ENCODE measurements at regions not wholly inside any gene's neighbourhood (a gene's known extent, or its start where the extent isn't known, plus 50 kb on each side); places are given as distances from the start of the nearest gene placed in this dataset.
A peak's percentile ranks its signal among the peaks of the same experiment; 100 is the strongest.
"Not testable (repeated sequence)": the region's sequence is repeated elsewhere in the genome, so short reads cannot be mapped to it uniquely, and the experiment has no call there.

DNA sequence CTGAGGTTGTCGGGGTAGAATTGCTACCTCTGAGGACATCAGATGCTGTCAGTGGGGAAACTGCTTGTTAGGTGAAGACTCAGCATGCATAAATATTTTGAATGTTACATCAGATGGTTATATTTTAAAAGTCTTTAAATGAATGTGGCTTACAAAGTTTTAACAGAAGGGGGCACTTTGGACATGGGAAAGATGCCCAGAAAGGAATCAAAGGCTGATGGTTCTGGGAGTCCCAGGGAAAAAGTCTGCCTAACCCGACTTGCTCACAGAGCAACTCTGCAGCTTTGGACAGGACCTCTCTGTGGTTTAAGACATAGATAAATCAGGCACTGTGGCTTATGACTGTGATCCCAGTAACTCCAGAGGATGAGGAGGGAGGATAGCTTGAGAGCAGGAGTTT is 474.9 kb downstream of the ATP23 start:
- in situ Hi-C loops (cut with MboI; ENCODE audit: low sequenced_read_pairs), result no loop called here
- Histone ChIP-seq H3K4me1 (peaks cover 8% of the 10 kb centered on the region), H3K36me3 (replicated peaks) (no peaks in the 10 kb centered on the region), H3K4me3 (no peak overlapping the region), H3K27me3 (ENCODE audit: low read depth) (no peaks in the 10 kb centered on the region), H3K9me3 (no peaks in the 10 kb centered on the region)
- DNase-seq (ENCODE audit: low spot score in 2 of 2), result no peak

GRCh38 chr12:58419196-58419760 is 477.9 kb downstream of the ATP23 start:
- no peak for DNase-seq (ENCODE audit: low spot score in 2 of 2)
- H3K4me1 ChIP-seq, result peaks cover 14% of the 10 kb centered on the region
- no peak overlapping the region for H3K4me3 ChIP-seq
- H3K36me3 ChIP-seq (replicated peaks), result no peaks in the 10 kb centered on the region
- in situ Hi-C loops (cut with MboI; ENCODE audit: low sequenced_read_pairs), result no loop called here
- no peaks in the 10 kb centered on the region; the same call in 1 of the 2 replicates for H3K9me3 ChIP-seq
- H3K27me3 ChIP-seq (ENCODE audit: low read depth), result no peaks in the 10 kb centered on the region

DNA sequence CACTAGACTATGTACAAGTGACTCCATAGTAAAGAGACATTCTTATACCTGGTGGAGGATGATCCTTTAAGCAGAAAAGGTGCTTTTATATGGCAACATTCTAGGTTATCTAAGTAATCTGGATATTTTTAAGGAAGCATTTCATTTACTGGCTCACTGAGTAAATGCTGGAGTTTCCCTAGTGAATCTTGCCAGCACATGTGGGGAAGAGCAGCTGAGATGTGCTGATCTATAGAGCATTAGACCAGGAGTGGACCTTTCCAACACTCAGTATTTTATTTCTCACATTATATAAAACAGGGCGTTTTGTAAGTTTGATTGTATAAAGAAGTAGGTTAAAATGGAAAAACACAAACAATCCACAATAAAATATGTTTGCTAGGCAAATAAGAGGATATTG is 478.5 kb downstream of the ATP23 start:
- H3K36me3 ChIP-seq (replicated peaks), result no peaks in the 10 kb centered on the region
- DNase-seq (ENCODE audit: low spot score in 2 of 2), result no peak
- no peak overlapping the region for H3K4me3 ChIP-seq
- peaks cover 21% of the 10 kb centered on the region for H3K4me1 ChIP-seq
- in situ Hi-C loops (cut with MboI; ENCODE audit: low sequenced_read_pairs), result no loop called here
- no peaks in the 10 kb centered on the region for H3K27me3 ChIP-seq (ENCODE audit: low read depth)
- no peaks in the 10 kb centered on the region; the same call in 1 of the 2 replicates for H3K9me3 ChIP-seq

- in situ Hi-C loops (cut with MboI; ENCODE audit: low sequenced_read_pairs), result no loop called here
- H3K9me3 ChIP-seq, result no peaks in the 10 kb centered on the region; the same call in 1 of the 2 replicates
Measured at GRCh38 chr12:58420503-58420902, 479.1 kb downstream of the ATP23 start.

DNA sequence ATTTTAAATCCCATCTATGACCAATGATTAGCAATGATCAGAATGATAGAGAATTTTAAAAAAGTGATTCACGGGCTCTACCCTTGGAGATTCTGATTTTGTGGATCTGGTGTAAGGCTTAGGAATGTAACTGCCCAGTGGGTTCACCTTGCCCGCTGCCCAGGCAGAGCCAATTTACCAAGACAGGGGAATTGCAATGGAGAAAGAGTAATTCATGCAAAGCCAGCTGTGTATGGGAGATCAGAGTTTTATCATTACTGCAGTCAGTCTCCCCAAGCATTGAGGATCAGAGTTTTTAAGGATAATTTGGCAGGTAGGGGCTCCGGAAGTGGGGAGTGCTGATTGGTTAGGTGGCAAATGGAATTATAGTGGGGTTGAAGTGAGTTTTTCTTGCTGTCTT is 480.6 kb downstream of the ATP23 start:
- in situ Hi-C loops (cut with MboI; ENCODE audit: low sequenced_read_pairs), result no loop called here
- Histone ChIP-seq H3K4me1 (peaks cover 29% of the 10 kb centered on the region), H3K36me3 (replicated peaks) (no peaks in the 10 kb centered on the region), H3K27me3 (ENCODE audit: low read depth) (no peaks in the 10 kb centered on the region), H3K4me3 (no peak overlapping the region), H3K9me3 (no peaks in the 10 kb centered on the region; the same call in 1 of the 2 replicates)
- DNase-seq (ENCODE audit: low spot score in 2 of 2), result no peak

More at GRCh38 chr12:58420503-58420902, 479.1 kb downstream of the ATP23 start:
- DNase-seq (ENCODE audit: low spot score in 2 of 2), result no peak
- Histone ChIP-seq H3K36me3 (replicated peaks) (no peaks in the 10 kb centered on the region), H3K4me3 (no peak overlapping the region), H3K27me3 (ENCODE audit: low read depth) (no peaks in the 10 kb centered on the region), H3K4me1 (peaks cover 22% of the 10 kb centered on the region)

DNA sequence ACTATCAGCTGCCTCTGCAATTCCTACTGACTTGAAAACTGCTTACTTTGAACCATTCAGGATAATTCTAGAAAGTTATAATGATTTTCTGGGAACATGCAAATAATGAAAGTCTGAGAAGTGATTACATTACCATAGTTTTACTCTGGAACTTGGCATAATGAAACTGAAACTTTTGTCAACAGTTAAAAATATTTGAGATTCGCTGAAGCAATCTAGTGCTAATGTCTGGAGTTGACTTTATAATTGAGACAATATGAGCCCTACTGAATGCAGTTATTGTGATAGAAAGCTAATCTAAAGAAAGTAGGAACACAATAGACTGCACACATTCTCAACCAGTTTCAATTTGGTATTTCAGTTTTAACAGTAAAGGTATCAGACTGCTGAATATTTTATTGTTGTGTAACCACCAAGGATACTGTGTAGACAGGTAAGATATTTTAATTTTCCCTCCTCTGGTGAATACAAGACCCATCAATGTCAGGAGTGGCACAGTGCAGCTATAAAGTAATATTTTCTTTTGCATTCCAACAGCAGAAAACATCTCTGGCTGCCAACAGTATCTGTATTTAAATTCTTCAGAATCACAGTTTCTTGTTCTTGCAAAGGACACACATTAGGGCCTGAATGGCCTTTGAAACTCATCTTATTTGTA is 483.5 kb downstream of the ATP23 start:
- in situ Hi-C loops (cut with MboI; ENCODE audit: low sequenced_read_pairs), result no loop called here
- peak in 1 of 2 experiments; percentile 25 for DNase-seq (ENCODE audit: low spot score in 2 of 2)
- Histone ChIP-seq H3K36me3 (replicated peaks) (no peaks in the 10 kb centered on the region), H3K4me1 (peaks cover 29% of the 10 kb centered on the region), H3K4me3 (no peak overlapping the region), H3K9me3 (no peaks in the 10 kb centered on the region; the same call in 1 of the 2 replicates), H3K27me3 (ENCODE audit: low read depth) (no peaks in the 10 kb centered on the region)

DNA sequence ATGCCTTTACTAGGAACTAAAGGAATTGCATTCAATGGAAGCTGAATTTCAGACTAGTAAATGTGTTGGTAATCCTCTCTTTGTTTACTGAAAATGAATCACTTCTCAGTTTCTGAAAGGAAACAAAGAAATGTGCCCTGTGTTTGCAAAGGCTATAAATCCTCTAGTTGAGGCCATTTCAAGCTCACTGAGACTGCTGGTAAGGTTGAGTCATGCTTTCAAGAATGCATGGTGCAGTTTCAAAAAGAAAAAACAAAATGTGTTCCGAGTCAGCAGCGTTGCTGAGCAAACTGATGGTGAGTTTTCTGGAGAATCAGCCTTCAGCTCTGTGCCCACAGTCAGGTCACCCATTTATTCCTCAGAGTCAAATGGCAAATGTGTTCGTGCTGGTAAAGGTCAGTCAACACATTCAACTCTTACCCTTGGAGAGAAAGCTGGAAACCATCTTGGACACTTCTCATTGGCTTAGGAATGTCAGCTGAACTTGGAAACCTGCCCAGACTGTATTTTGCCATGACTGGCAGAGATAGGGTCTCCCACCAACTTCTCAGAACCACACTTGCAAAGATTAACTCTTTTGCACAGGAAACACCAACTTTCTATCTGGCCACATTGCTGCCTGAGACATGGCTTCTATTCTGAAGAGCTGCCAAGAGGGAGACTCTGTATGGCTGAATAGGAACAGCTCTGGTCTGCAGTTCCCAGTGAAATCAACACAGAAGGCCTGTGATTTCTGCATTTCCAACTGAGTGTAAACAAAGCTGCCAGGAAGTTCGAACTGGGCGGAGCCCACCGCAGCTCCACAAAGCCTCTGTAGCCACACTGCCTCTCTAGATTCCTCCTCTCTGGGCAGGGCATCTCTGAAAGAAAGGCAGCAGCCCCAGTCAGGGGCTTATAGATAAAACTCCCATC is 484.4 kb downstream of the ATP23 start:
- in situ Hi-C loops (cut with MboI; ENCODE audit: low sequenced_read_pairs), result no loop called here
- H3K9me3 ChIP-seq, result no peaks in the 10 kb centered on the region; the same call in 1 of the 2 replicates

DNA sequence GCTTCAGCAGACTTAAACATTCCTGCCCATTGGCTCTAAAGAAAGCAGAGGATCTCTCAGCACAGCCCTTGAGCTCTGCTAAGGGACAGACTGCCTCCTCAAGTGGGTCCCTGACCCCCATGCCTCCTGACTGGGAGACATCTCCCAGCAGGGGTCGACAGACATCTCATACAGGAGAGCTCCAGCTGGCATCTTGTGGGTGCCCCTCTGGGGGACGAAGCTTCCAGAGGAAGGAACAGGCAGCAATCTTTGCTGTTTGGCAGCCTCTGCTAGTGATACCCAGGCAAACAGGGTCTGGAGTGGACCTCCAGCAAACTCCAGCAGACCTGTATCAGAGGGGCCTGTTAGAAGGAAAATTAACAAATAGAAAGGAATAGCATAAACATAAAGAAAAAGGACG is 485.1 kb downstream of the ATP23 start:
- H3K4me3 ChIP-seq; H3K9me3 ChIP-seq; H3K27me3 ChIP-seq (ENCODE audit: low read depth); DNase-seq (ENCODE audit: low spot score in 2 of 2); in situ Hi-C loops (cut with MboI; ENCODE audit: low sequenced_read_pairs); H3K36me3 ChIP-seq (replicated peaks): not testable (repeated sequence)
- H3K4me1 ChIP-seq, result peaks cover 29% of the 10 kb centered on the region

More for the DNA sequence above, 484.4 kb downstream of the ATP23 start:
- Histone ChIP-seq H3K27me3 (ENCODE audit: low read depth) (no peaks in the 10 kb centered on the region), H3K36me3 (replicated peaks) (no peaks in the 10 kb centered on the region), H3K4me3 (peak overlapping the region; percentile 21), H3K4me1 (peaks cover 29% of the 10 kb centered on the region)
- peak; percentile 79 to 100 for DNase-seq (ENCODE audit: low spot score in 2 of 2)

DNA sequence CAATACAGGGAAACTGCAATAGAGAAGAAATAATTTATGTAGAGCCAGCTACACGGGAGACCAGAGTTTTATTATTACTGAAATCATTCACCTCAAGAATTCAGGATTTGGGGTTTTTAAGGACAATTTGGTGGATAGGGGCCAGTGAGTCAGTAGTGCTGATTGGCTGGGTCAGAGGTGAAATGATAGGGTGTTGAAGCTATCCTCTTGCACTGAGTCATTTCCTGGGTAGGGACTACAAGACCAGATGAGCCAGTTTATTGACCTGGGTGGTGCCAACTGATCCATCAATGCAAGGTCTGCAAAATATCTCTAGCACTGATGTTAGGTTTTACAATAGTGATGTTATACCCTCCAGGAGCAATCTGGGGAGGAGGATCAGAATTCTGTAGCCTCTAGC is 486.3 kb downstream of the LRIG3 start:
- H3K4me1 ChIP-seq, result no peaks in the 10 kb centered on the region
- in situ Hi-C loops (cut with MboI; ENCODE audit: low sequenced_read_pairs), result no loop called here
- H3K36me3 ChIP-seq (replicated peaks), result no peaks in the 10 kb centered on the region
- no peak for DNase-seq (ENCODE audit: low spot score in 2 of 2)
- no peaks in the 10 kb centered on the region for H3K27me3 ChIP-seq (ENCODE audit: low read depth)
- no peak overlapping the region for H3K4me3 ChIP-seq
- no peaks in the 10 kb centered on the region for H3K9me3 ChIP-seq

DNA sequence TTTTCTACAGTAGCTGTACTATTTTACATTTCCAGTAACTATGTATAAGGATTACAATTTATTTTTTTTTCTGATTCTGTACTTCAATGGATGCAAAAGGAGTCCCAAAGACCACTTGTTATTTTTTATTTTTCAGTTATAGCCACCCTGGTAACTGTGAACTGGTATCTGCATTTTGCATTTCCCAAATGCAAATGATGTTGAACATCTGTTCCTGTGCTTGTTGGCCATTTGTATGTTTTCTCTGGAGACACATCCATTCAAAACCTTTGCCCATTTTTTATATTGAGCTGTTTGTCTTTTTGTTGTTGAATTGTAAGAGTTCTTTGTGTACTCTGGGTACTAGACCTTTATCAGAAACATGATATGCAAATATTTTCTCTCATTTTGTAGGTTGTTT is 485.6 kb downstream of the LRIG3 start:
- no peak overlapping the region for H3K4me3 ChIP-seq
- no peaks in the 10 kb centered on the region for H3K9me3 ChIP-seq
- no peaks in the 10 kb centered on the region for H3K4me1 ChIP-seq
- DNase-seq (ENCODE audit: low spot score in 2 of 2), result no peak
- in situ Hi-C loops (cut with MboI; ENCODE audit: low sequenced_read_pairs), result no loop called here
- no peaks in the 10 kb centered on the region for H3K27me3 ChIP-seq (ENCODE audit: low read depth)
- no peaks in the 10 kb centered on the region for H3K36me3 ChIP-seq (replicated peaks)

DNA sequence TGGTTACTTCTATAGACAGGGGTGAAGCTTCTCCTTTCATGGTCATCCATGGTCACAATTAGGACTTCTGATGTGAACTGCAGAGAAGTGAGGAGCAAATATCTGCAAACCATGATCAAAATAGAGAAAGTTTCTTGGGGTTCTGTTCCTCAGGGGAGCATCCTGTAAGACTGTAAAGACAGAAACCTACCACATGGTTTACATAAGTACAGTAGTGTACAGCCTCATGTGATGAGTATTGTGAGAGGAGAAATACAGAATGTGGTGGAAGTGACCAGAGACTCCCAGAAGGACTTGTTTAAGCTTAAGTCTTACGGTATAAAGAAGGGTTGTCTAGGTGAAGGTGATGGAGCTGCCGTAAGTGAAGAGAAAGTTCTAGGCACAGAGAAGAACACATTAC is 484.7 kb downstream of the LRIG3 start:
- no peaks in the 10 kb centered on the region for H3K9me3 ChIP-seq
- no peaks in the 10 kb centered on the region for H3K36me3 ChIP-seq (replicated peaks)
- H3K4me3 ChIP-seq, result no peak overlapping the region
- H3K4me1 ChIP-seq, result no peaks in the 10 kb centered on the region
- no peaks in the 10 kb centered on the region for H3K27me3 ChIP-seq (ENCODE audit: low read depth)
- no peak for DNase-seq (ENCODE audit: low spot score in 2 of 2)
- in situ Hi-C loops (cut with MboI; ENCODE audit: low sequenced_read_pairs), result no loop called here

- no peaks in the 10 kb centered on the region for H3K27me3 ChIP-seq (ENCODE audit: low read depth)
- in situ Hi-C loops (cut with MboI; ENCODE audit: low sequenced_read_pairs), result loop anchor here (10.0 kb wide), 1 partner anchor 97 kb away; no protein-coding TSS in a partner anchor
- no peaks in the 10 kb centered on the region for H3K9me3 ChIP-seq
- no peak overlapping the region for H3K4me3 ChIP-seq
- H3K4me1 ChIP-seq, result no peaks in the 10 kb centered on the region
- no peaks in the 10 kb centered on the region for H3K36me3 ChIP-seq (replicated peaks)
- DNase-seq (ENCODE audit: low spot score in 2 of 2), result no peak
Measured at GRCh38 chr12:58441483-58441882, 478.8 kb downstream of the LRIG3 start.

GRCh38 chr12:58443273-58443980 is 476.9 kb downstream of the LRIG3 start:
- H3K36me3 ChIP-seq (replicated peaks), result no peaks in the 10 kb centered on the region
- no peaks in the 10 kb centered on the region for H3K4me1 ChIP-seq
- H3K27me3 ChIP-seq (ENCODE audit: low read depth), result no peaks in the 10 kb centered on the region
- in situ Hi-C loops (cut with MboI; ENCODE audit: low sequenced_read_pairs), result loop anchor here (10.0 kb wide), 1 partner anchor 99 kb away; no protein-coding TSS in a partner anchor
- no peaks in the 10 kb centered on the region for H3K9me3 ChIP-seq
- DNase-seq (ENCODE audit: low spot score in 2 of 2), result peak; percentile 33 to 56
- no peak overlapping the region for H3K4me3 ChIP-seq

Measured in HAP-1 (cell line).